Colonic mucosa (tissue), 4 donors: ENCODE measurements at regions not wholly inside any gene's neighbourhood (a gene's known extent, or its start where the extent isn't known, plus 50 kb on each side); places are given as distances from the start of the nearest gene placed in this dataset.

ENCODE experiments used
- DNase-seq: peaks from one replicate; pipeline ENCODE4 v3.0.0-alpha.2; 2020
- H3K27ac ChIP-seq: fragments of 200-600 bp; one replicate; pipeline ENCODE4 v1.8.0; 2021
- H3K27me3 ChIP-seq: fragments of 200-600 bp; one replicate; pipeline ENCODE4 v1.8.0; 2021
- H3K36me3 ChIP-seq: fragments of 200-600 bp; one replicate; pipeline ENCODE4 v1.8.0; 2021
- H3K4me1 ChIP-seq: fragments of 200-600 bp; one replicate; pipeline ENCODE4 v1.8.0; 2021; ENCODE audit warnings: mild to moderate bottlenecking
- H3K4me3 ChIP-seq: fragments of 200-600 bp; one replicate; pipeline ENCODE4 v1.8.0; 2021
- H3K9ac ChIP-seq, 2 donors: one replicate each; pipeline ENCODE4 v1.7.0; 2013; ENCODE audit warnings: control low read depth in 2 of 2, low read depth in 2 of 2, low read length in 2 of 2
- H3K9me3 ChIP-seq: fragments of 200-600 bp; one replicate; pipeline ENCODE4 v1.8.0; 2021
- intact Hi-C: fragments of 100-400 bp; cut with DNase I; formaldehyde crosslinking; loops from one replicate; pipeline ENCODE4 v1.14.1; 2022
- TF ChIP-seq, protein P1 (sequence below): fragments of 200-600 bp; IDR thresholded peaks from one replicate; pipeline ENCODE4 v1.8.0; 2022; ENCODE audit warnings: antibody characterized with exemption, mild to moderate bottlenecking
- donor health status: healthy.
- donor health status: DM: no; HTN: no; CAD: no.
- donor health status: DM: no; HTN: no; CAD: no.

GRCh38 chr2:212745359-212745758 lies 206.8 kb upstream of the ERBB4 start:
- no peak overlapping the region for H3K4me3 ChIP-seq
- no peaks in the 10 kb centered on the region for H3K36me3 ChIP-seq
- TF ChIP-seq, protein P1, sequence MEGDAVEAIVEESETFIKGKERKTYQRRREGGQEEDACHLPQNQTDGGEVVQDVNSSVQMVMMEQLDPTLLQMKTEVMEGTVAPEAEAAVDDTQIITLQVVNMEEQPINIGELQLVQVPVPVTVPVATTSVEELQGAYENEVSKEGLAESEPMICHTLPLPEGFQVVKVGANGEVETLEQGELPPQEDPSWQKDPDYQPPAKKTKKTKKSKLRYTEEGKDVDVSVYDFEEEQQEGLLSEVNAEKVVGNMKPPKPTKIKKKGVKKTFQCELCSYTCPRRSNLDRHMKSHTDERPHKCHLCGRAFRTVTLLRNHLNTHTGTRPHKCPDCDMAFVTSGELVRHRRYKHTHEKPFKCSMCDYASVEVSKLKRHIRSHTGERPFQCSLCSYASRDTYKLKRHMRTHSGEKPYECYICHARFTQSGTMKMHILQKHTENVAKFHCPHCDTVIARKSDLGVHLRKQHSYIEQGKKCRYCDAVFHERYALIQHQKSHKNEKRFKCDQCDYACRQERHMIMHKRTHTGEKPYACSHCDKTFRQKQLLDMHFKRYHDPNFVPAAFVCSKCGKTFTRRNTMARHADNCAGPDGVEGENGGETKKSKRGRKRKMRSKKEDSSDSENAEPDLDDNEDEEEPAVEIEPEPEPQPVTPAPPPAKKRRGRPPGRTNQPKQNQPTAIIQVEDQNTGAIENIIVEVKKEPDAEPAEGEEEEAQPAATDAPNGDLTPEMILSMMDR: no peak
- H3K4me1 ChIP-seq: no peaks in the 10 kb centered on the region
- H3K9me3 ChIP-seq: no peaks in the 10 kb centered on the region
- no peak overlapping the region for H3K27ac ChIP-seq
- DNase-seq: no peak
- H3K27me3 ChIP-seq: no peaks in the 10 kb centered on the region
- intact Hi-C loops: no loop called here
- H3K9ac ChIP-seq: no peak overlapping the region

GRCh38 chr2:212737392-212738172 lies 199.0 kb upstream of the ERBB4 start:
- no peaks in the 10 kb centered on the region for H3K9me3 ChIP-seq
- no peak for DNase-seq
- no peak overlapping the region for H3K9ac ChIP-seq
- H3K27ac ChIP-seq: no peak overlapping the region
- H3K4me1 ChIP-seq: no peaks in the 10 kb centered on the region
- intact Hi-C loops: no loop called here
- TF ChIP-seq, protein P1: no peak
- no peaks in the 10 kb centered on the region for H3K36me3 ChIP-seq
- H3K27me3 ChIP-seq: no peaks in the 10 kb centered on the region
- no peak overlapping the region for H3K4me3 ChIP-seq

GRCh38 chr2:212736385-212736726 lies 197.8 kb upstream of the ERBB4 start:
- Histone ChIP-seq H3K4me1 (no peaks in the 10 kb centered on the region), H3K36me3 (no peaks in the 10 kb centered on the region), H3K27ac (no peak overlapping the region), H3K27me3 (no peaks in the 10 kb centered on the region), H3K9ac (no peak overlapping the region), H3K4me3 (no peak overlapping the region), H3K9me3 (no peaks in the 10 kb centered on the region)
- TF ChIP-seq, protein P1: no peak
- intact Hi-C loops: no loop called here
- no peak for DNase-seq

GRCh38 chr2:212733273-212733672 lies 194.7 kb upstream of the ERBB4 start:
- H3K4me1 ChIP-seq: no peaks in the 10 kb centered on the region
- no peak overlapping the region for H3K9ac ChIP-seq
- H3K4me3 ChIP-seq: no peak overlapping the region
- no peaks in the 10 kb centered on the region for H3K27me3 ChIP-seq
- TF ChIP-seq, protein P1: no peak
- DNase-seq: no peak
- no peaks in the 10 kb centered on the region for H3K36me3 ChIP-seq
- intact Hi-C loops: no loop called here
- H3K9me3 ChIP-seq: no peaks in the 10 kb centered on the region
- no peak overlapping the region for H3K27ac ChIP-seq

- H3K9me3 ChIP-seq: no peaks in the 10 kb centered on the region
- H3K9ac ChIP-seq: no peak overlapping the region
- TF ChIP-seq, protein P1: no peak
- H3K27ac ChIP-seq: no peak overlapping the region
- no peaks in the 10 kb centered on the region for H3K36me3 ChIP-seq
- intact Hi-C loops: no loop called here
- no peaks in the 10 kb centered on the region for H3K4me1 ChIP-seq
- H3K4me3 ChIP-seq: no peak overlapping the region
- no peaks in the 10 kb centered on the region for H3K27me3 ChIP-seq
- DNase-seq: no peak
Measured at GRCh38 chr2:212732860-212733259, 194.3 kb upstream of the ERBB4 start.
